Neural cell (in vitro differentiated cells): ENCODE measurements at regions not wholly inside any gene's neighbourhood (a gene's known extent, or its start where the extent isn't known, plus 50 kb on each side); places are given as distances from the start of the nearest gene placed in this dataset.

Experiments used
- H2AFZ ChIP-seq: fragments of 200-600, 300-800 bp; sonication (generic), shearing (Covaris generic); 2 replicates; pipeline ENCODE4 v1.6.0; 2014; ENCODE audit warnings: low read depth, mild to moderate bottlenecking, antibody characterized with exemption, low read length, moderate library complexity
- H3F3A ChIP-seq: fragments of 200-600 bp; shearing (Covaris generic); 2 replicates; pipeline ENCODE4 v1.6.1; 2016; ENCODE audit warnings: mild to moderate bottlenecking, moderate library complexity, mixed read lengths, antibody characterized with exemption, low read length; ENCODE audit not compliant: insufficient read depth, poor library complexity, severe bottlenecking
- H3K27ac ChIP-seq: fragments of 200-600, 300-800 bp; sonication (generic), shearing (Covaris generic); 2 replicates; pipeline ENCODE4 v1.5.1; 2014; ENCODE audit warnings: mild to moderate bottlenecking, low read length, moderate library complexity
- H3K27me3 ChIP-seq: fragments of 300-800, 200-600 bp; sonication (generic), shearing (Covaris generic); 2 replicates; pipeline ENCODE4 v1.6.0; 2014; ENCODE audit warnings: mild to moderate bottlenecking, low read depth, low read length, moderate library complexity; ENCODE audit not compliant: insufficient read depth
- H3K36me3 ChIP-seq: fragments of 300-800, 200-600 bp; sonication (generic), shearing (Covaris generic); 2 replicates; pipeline ENCODE4 v1.5.1; 2014; ENCODE audit warnings: mild to moderate bottlenecking, antibody characterized with exemption, low read length, moderate library complexity; ENCODE audit not compliant: insufficient read depth
- H3K4me2 ChIP-seq: fragments of 300-800, 200-600 bp; sonication (generic), shearing (Covaris generic); 2 replicates; pipeline ENCODE4 v1.6.0; 2014; ENCODE audit warnings: mild to moderate bottlenecking, low read length
- H3K4me3 ChIP-seq: fragments of 300-800, 200-600 bp; sonication (generic), shearing (Covaris generic); 2 replicates; pipeline ENCODE4 v1.5.1; 2014; ENCODE audit warnings: mild to moderate bottlenecking, low read length, moderate library complexity
- H3K79me2 ChIP-seq: fragments of 200-600 bp; shearing (Covaris generic); replicated peaks from 2 replicates; pipeline ENCODE4 v1.6.0; 2014; ENCODE audit warnings: mild to moderate bottlenecking, low read length, moderate library complexity; ENCODE audit not compliant: insufficient read depth
- H3K9ac ChIP-seq: fragments of 300-800, 200-600 bp; sonication (generic), shearing (Covaris generic); 2 replicates; pipeline ENCODE4 v1.6.1; 2016; ENCODE audit warnings: mild to moderate bottlenecking, low read length, mixed read lengths
- H3K9me2 ChIP-seq: fragments of 200-600 bp; shearing (Covaris generic); 2 replicates; pipeline ENCODE4 v1.6.1; 2016; ENCODE audit warnings: mild to moderate bottlenecking, low read length, mixed read lengths; ENCODE audit not compliant: insufficient read depth
- H3K9me3 ChIP-seq: fragments of 200-600, 300-800 bp; sonication (generic), shearing (Covaris generic); 2 replicates; pipeline ENCODE4 v1.6.1; 2016; ENCODE audit warnings: mild to moderate bottlenecking, mixed run types, low read length, moderate library complexity, mixed read lengths
- H4K20me1 ChIP-seq: fragments of 200-600 bp; shearing (Covaris generic); 2 replicates; pipeline ENCODE4 v1.6.1; 2016; ENCODE audit warnings: mild to moderate bottlenecking, mixed run types; ENCODE audit not compliant: insufficient read depth
- EP300 ChIP-seq: fragments of 450-650 bp; conservative IDR thresholded peaks from 2 replicates; pipeline ENCODE4 v1.6.1; 2014; ENCODE audit warnings: antibody characterized with exemption, mild to moderate bottlenecking, moderate library complexity; ENCODE audit not compliant: poor library complexity, severe bottlenecking
- EZH2 ChIP-seq: fragments of 200-600, 300-800 bp; shearing (Covaris generic), sonication (generic); IDR thresholded peaks from 2 replicates; pipeline ENCODE4 v1.6.1; 2014; ENCODE audit warnings: antibody characterized with exemption, low read length, borderline replicate concordance, mild to moderate bottlenecking; ENCODE audit not compliant: insufficient read depth, poor library complexity, severe bottlenecking
- MXI1 ChIP-seq: fragments of 450-650 bp; conservative IDR thresholded peaks from 2 replicates; pipeline ENCODE4 v1.6.1; 2014; ENCODE audit warnings: antibody characterized with exemption, mild to moderate bottlenecking; ENCODE audit not compliant: poor library complexity, severe bottlenecking
- POLR2AphosphoS5 ChIP-seq: IDR thresholded peaks from 2 replicates; pipeline ENCODE4 v1.6.1; 2012
- RAD21 ChIP-seq: fragments of 450-650 bp; conservative IDR thresholded peaks from 2 replicates; pipeline ENCODE4 v1.6.1; 2014; ENCODE audit warnings: antibody characterized with exemption, mild to moderate bottlenecking, moderate library complexity
- SMC3 ChIP-seq: fragments of 450-650 bp; conservative IDR thresholded peaks from 2 replicates; pipeline ENCODE4 v1.6.1; 2014; ENCODE audit warnings: antibody characterized with exemption, mild to moderate bottlenecking, moderate library complexity; ENCODE audit not compliant: poor library complexity
- TF ChIP-seq, protein P1 (sequence below): IDR thresholded peaks from 2 replicates; pipeline ENCODE4 v1.6.1; 2012; ENCODE audit warnings: borderline replicate concordance
- TF ChIP-seq, protein P2 (sequence below): fragments of 450-650 bp; IDR thresholded peaks from 2 replicates; pipeline ENCODE4 v1.5.1; 2014; ENCODE audit warnings: antibody characterized with exemption, mild to moderate bottlenecking, moderate library complexity; ENCODE audit not compliant: poor library complexity, severe bottlenecking

- TF ChIP-seq RAD21 (no peak), EP300 (no peak)
These were observed 229.9 kb downstream of the BCAS1 start (continued) for GRCh38 chr20:53840532-53840931.

DNA sequence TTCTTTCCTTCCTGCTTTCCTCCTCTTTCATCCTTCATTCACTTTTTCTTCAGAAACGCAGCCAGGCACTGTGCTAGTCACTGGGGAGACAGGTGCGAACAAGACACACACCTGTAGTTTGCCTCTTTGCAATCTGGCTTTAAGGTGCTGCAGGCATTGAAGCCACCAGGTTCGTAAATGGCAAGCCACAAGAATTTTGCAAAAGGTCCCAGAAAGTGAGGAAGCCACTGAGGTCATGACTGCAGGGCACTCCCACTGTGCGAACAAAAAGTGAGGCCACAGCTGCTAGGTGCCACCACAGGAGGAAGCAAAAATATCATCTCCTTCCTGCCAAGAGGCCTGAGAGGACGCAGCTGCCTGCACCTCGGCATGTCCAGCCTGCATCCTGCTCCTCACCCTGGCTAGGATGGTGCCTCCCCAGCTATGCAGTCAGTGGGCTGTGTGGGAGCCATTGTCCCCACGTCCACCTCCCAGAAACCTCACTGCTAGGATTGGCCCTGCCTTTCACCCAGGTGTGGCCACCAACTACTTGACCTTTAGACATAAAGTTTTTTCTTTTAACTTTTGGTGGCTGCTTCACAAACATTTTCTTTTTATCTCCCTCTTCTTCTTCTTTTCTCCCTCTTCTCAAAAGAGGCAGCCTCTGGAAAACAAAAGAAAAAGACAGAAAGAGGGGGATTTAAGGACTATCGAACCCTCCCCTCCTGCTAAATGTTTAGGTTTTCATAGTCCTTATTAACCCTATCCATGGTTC lies 230.8 kb downstream of the BCAS1 start:
- H3K79me2 ChIP-seq = no peaks in the 10 kb centered on the region
- H3K9me2 ChIP-seq = no peaks in the 10 kb centered on the region
- H3K27ac ChIP-seq = no peak overlapping the region
- H4K20me1 ChIP-seq = no peaks in the 10 kb centered on the region
- no peaks in the 10 kb centered on the region for H3K9me3 ChIP-seq
- no peaks in the 10 kb centered on the region for H3K27me3 ChIP-seq
- H3K4me2 ChIP-seq = no peak overlapping the region
- H3K36me3 ChIP-seq = no peaks in the 10 kb centered on the region
- TF ChIP-seq EP300 (no peak), MXI1 (no peak), RAD21 (no peak), POLR2AphosphoS5 (no peak), SMC3 (no peak)
- TF ChIP-seq, protein P1, sequence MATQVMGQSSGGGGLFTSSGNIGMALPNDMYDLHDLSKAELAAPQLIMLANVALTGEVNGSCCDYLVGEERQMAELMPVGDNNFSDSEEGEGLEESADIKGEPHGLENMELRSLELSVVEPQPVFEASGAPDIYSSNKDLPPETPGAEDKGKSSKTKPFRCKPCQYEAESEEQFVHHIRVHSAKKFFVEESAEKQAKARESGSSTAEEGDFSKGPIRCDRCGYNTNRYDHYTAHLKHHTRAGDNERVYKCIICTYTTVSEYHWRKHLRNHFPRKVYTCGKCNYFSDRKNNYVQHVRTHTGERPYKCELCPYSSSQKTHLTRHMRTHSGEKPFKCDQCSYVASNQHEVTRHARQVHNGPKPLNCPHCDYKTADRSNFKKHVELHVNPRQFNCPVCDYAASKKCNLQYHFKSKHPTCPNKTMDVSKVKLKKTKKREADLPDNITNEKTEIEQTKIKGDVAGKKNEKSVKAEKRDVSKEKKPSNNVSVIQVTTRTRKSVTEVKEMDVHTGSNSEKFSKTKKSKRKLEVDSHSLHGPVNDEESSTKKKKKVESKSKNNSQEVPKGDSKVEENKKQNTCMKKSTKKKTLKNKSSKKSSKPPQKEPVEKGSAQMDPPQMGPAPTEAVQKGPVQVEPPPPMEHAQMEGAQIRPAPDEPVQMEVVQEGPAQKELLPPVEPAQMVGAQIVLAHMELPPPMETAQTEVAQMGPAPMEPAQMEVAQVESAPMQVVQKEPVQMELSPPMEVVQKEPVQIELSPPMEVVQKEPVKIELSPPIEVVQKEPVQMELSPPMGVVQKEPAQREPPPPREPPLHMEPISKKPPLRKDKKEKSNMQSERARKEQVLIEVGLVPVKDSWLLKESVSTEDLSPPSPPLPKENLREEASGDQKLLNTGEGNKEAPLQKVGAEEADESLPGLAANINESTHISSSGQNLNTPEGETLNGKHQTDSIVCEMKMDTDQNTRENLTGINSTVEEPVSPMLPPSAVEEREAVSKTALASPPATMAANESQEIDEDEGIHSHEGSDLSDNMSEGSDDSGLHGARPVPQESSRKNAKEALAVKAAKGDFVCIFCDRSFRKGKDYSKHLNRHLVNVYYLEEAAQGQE = no peak
- H3K9ac ChIP-seq = no peak overlapping the region
- no peak overlapping the region for H2AFZ ChIP-seq
- H3F3A ChIP-seq = no peaks in the 10 kb centered on the region
- H3K4me3 ChIP-seq = no peak overlapping the region

GRCh38 chr20:53838311-53838868 lies 232.0 kb downstream of the BCAS1 start:
- TF ChIP-seq SMC3 (no peak), EP300 (no peak), RAD21 (no peak), EZH2 (no peak), MXI1 (no peak)
- TF ChIP-seq, protein P2, sequence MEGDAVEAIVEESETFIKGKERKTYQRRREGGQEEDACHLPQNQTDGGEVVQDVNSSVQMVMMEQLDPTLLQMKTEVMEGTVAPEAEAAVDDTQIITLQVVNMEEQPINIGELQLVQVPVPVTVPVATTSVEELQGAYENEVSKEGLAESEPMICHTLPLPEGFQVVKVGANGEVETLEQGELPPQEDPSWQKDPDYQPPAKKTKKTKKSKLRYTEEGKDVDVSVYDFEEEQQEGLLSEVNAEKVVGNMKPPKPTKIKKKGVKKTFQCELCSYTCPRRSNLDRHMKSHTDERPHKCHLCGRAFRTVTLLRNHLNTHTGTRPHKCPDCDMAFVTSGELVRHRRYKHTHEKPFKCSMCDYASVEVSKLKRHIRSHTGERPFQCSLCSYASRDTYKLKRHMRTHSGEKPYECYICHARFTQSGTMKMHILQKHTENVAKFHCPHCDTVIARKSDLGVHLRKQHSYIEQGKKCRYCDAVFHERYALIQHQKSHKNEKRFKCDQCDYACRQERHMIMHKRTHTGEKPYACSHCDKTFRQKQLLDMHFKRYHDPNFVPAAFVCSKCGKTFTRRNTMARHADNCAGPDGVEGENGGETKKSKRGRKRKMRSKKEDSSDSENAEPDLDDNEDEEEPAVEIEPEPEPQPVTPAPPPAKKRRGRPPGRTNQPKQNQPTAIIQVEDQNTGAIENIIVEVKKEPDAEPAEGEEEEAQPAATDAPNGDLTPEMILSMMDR = no peak

More at GRCh38 chr20:53838311-53838868, 232.0 kb downstream of the BCAS1 start:
- no peaks in the 10 kb centered on the region for H3K9me2 ChIP-seq
- H3K27me3 ChIP-seq = no peaks in the 10 kb centered on the region
- no peaks in the 10 kb centered on the region for H4K20me1 ChIP-seq
- H3K4me3 ChIP-seq = no peak overlapping the region
- no peaks in the 10 kb centered on the region for H3F3A ChIP-seq
- H3K9me3 ChIP-seq = no peaks in the 10 kb centered on the region
- no peak overlapping the region for H2AFZ ChIP-seq
- H3K36me3 ChIP-seq = no peaks in the 10 kb centered on the region
- no peak overlapping the region for H3K27ac ChIP-seq
- H3K79me2 ChIP-seq = no peaks in the 10 kb centered on the region
- H3K9ac ChIP-seq = no peak overlapping the region
- no peak overlapping the region for H3K4me2 ChIP-seq
